GM10266 (cell line): ENCODE measurements at regions not wholly inside any gene's neighbourhood (a gene's known extent, or its start where the extent isn't known, plus 50 kb on each side); places are given as distances from the start of the nearest gene placed in this dataset.

Source experiments
- DNase-seq: peaks from one replicate; pipeline ENCODE4 v3.0.0; 2012; ENCODE audit errors: extremely low spot score
- TF ChIP-seq, protein P1 (sequence below): IDR thresholded peaks from 2 replicates; pipeline ENCODE4 v1.5.1; 2012; ENCODE audit warnings: mild to moderate bottlenecking, low read depth; ENCODE audit not compliant: control insufficient read depth, insufficient read depth; ENCODE audit errors: missing control alignments

DNA sequence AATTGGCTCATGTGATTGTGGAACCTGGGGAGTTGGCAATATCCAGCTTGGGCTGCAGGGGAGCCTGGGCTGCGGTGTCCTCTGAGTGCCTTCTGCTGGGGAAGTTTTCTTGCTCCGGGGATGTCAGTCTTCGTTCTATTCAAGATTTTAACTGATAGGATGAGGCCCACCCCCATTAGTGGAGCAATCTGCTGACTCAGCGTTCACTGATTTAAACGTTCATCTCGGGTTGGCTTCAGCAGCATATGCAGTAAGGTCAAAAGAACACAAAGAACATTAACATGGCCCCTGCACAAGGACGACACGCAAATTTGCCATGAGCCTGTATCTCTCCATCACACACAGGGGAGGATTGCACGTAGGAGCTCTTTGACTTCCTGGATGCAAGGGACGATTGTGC lies 360.6 kb upstream of the ADARB2 start:
- DNase-seq: no peak
- TF ChIP-seq, protein P1, sequence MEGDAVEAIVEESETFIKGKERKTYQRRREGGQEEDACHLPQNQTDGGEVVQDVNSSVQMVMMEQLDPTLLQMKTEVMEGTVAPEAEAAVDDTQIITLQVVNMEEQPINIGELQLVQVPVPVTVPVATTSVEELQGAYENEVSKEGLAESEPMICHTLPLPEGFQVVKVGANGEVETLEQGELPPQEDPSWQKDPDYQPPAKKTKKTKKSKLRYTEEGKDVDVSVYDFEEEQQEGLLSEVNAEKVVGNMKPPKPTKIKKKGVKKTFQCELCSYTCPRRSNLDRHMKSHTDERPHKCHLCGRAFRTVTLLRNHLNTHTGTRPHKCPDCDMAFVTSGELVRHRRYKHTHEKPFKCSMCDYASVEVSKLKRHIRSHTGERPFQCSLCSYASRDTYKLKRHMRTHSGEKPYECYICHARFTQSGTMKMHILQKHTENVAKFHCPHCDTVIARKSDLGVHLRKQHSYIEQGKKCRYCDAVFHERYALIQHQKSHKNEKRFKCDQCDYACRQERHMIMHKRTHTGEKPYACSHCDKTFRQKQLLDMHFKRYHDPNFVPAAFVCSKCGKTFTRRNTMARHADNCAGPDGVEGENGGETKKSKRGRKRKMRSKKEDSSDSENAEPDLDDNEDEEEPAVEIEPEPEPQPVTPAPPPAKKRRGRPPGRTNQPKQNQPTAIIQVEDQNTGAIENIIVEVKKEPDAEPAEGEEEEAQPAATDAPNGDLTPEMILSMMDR: no peak

DNA sequence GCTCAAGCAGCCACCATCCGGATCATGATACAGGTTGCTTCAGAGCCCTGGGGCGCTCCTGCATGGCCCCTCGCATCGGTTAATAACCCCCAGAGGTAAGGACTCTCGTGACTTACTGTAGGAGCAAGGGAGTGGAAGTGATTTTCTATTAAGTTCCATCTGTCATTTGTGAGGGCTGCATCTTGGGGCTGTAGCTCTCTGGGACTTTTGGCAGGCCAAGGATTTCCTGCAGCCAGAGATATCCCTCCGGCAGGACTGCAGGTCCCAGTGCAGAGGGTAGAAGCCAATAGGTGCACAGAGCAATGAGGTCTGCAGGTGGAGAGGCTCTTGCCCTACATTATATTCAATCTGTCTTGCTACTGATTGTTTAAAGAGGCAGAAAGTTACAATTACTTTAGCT lies 356.8 kb upstream of the ADARB2 start:
- TF ChIP-seq, protein P1: no peak
- no peak for DNase-seq

DNA sequence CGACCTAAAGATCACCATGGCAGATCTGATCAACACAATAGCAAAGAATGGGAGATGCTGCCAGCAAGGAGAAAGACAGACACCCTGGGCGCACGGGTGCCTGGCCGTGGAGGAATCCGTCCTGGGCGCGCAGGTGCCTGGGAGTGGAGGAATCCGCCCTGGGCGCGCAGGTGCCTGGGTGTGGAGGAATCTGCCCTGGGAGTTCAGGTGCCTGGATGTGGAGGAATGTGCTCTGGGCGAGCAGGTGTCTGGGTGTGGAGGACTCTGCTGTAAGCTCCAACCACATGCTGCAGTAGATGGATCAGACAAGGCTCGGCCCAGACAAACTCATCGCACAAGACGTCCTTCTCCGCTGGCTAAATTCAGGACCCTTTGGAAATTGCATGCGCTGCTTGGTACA lies 346.3 kb upstream of the ADARB2 start:
- no peak for DNase-seq
- TF ChIP-seq, protein P1: no peak

DNA sequence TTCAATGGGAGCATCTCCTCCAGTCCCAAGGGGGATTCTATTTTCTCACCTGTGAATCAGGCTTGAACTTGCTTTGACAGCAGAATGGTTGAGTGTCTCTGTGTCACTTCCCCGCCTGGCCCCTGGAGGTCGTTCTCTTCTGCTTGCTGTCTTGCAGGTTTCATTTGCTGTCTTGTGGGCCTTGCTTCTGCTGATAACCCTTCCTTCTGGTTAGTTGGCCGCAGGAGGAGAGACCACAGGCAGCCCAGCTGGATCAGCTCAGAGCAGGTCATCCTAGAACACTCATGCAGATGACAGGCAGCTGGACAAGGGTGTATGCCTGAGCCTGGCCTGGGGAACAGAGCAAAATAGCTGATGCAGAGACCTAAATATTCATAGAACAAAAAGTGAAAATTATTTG lies 344.2 kb upstream of the ADARB2 start:
- TF ChIP-seq, protein P1: no peak
- DNase-seq: no peak

DNA sequence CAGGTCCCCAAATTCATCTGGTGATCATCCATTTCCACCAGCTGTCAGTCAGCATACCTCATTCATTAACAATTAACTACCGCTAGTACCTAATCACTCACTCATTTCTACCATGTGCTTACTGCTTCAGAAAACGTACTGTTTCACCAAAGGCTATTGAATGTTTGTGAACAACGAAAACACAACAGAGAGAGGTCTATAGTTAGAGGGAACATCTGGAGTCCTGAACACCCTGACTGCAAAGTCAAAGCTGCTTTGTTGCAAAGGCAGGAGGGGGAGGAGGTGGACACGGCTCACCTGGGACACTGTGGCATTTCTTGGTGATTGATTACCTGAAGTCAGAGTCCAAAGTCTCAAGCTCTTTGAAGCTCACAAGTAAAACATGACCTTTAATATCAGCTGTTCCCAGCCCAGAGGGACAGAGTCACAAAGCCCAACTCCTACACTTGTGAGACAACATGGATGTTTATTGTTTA lies 342.3 kb upstream of the ADARB2 start:
- no peak for DNase-seq
- TF ChIP-seq, protein P1: no peak

DNA sequence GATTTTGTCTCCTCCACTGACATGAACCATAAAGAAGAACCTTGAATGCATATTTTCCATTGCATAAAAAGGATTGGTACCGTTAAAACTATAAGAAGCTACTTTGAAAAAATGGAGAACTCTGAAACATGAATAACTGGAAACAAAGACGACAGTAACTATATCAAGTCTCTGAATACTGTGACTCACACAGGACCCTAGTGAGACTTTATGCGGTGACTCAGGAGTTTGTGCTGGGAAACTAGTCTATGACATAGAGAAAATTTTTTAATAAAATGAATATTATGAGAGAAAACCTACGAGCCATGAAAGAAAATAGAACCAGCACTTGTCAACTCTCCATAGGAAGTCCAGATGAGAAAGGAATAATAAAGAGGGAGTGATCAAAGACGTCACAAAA lies 339.9 kb upstream of the ADARB2 start:
- no peak for DNase-seq
- TF ChIP-seq, protein P1: no peak

DNA sequence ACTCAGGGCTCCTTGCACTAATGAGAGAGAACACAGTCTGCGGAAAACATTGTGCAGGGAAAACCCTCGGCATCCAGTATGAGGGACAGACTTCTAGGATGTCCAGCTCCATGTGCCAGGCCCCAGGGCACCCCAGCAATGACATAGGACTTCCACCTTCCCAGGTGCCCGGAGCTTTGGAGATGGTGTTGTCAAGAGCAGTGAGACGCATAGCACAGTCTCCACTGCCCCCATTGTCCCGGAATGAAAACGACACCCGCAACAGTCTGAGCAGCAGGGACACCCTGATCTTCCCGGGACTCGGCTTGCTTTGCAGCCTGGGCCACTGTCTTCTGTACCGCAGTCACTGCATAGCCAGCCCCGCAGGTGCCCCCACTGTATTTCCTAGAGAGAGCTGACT lies 339.2 kb upstream of the ADARB2 start:
- DNase-seq: no peak
- TF ChIP-seq, protein P1: no peak

DNA sequence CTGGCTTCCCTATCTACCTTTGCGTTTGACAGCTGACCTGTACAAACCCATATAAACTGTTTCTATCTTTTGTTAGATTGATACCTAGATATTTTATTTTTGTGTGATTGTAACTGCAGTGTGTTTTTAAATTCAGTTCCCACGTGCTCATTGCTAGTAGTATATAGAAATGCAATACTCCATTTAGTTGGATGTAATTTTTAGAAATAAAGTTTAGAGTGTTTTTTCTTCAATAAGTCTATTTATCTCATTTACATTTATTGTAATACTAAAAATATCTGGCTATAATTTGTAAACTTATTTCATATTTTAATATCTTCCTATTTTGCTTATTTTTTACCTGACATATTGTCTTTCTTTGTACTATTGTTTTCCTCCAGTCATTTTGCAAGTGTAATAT lies 329.7 kb upstream of the ADARB2 start:
- TF ChIP-seq, protein P1: no peak
- no peak for DNase-seq
